HCT116 (cell line): ENCODE measurements at regions not wholly inside any gene's neighbourhood (a gene's known extent, or its start where the extent isn't known, plus 50 kb on each side); places are given as distances from the start of the nearest gene placed in this dataset.

Experiments used
- EZH2phosphoT487 ChIP-seq: fragments of 200-600 bp; IDR thresholded peaks from 2 replicates; pipeline ENCODE4 v1.6.1; 2018; ENCODE audit warnings: antibody characterized with exemption, borderline replicate concordance
- POLR2A ChIP-seq: IDR thresholded peaks from 2 replicates; pipeline ENCODE4 v1.7.0; 2011; ENCODE audit warnings: borderline replicate concordance; ENCODE audit not compliant: insufficient read depth, insufficient read length; ENCODE audit errors: extremely low read depth
- POLR2AphosphoS5 ChIP-seq: IDR thresholded peaks from 2 replicates; pipeline ENCODE4 v1.6.1; 2011; ENCODE audit warnings: mild to moderate bottlenecking, low read depth, low read length, moderate library complexity
- SIN3A ChIP-seq: IDR thresholded peaks from 2 replicates; pipeline ENCODE4 v1.6.1; 2012; ENCODE audit warnings: low read depth
- TF ChIP-seq, protein P1 (sequence below), 3 experiments: fragments of 200-600 bp in 1 of 3; sonication (generic) in 1 of 3; IDR thresholded peaks in 2 of 3; conservative IDR thresholded peaks in 1 of 3; 2 replicates each; pipeline ENCODE4 v1.5.1; 2012 to 2017; ENCODE audit warnings: low read depth in 2 of 3, low read length in 2 of 3, antibody characterized with exemption in 1 of 3, borderline replicate concordance in 1 of 3, control low read depth in 1 of 3, mild to moderate bottlenecking in 1 of 3, mixed read lengths in 1 of 3, mixed run types in 1 of 3, moderate library complexity in 1 of 3; ENCODE audit not compliant: insufficient read depth in 1 of 3

DNA sequence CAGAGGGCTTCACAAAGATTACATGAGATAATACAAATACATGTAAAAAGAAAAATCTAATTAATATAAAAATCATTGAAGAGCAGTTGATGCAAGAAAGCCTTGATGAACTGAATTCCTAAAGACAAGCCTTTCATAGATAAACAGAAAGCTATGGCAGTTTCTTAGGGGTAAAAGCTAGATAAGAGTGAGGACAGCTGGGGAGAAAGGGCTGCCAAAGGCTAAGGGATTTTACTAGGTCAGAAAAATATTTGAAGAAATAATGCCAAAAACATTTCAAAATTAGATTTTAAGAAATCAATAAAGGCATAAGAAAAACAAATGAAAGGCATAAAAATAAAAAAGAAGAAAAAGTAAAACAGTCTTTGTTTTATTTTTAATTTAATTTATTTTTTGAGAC lies 107.9 kb upstream of the ZNF366 start:
- TF ChIP-seq POLR2A = no peak
- no peak for TF ChIP-seq EZH2phosphoT487
- TF ChIP-seq, protein P1, sequence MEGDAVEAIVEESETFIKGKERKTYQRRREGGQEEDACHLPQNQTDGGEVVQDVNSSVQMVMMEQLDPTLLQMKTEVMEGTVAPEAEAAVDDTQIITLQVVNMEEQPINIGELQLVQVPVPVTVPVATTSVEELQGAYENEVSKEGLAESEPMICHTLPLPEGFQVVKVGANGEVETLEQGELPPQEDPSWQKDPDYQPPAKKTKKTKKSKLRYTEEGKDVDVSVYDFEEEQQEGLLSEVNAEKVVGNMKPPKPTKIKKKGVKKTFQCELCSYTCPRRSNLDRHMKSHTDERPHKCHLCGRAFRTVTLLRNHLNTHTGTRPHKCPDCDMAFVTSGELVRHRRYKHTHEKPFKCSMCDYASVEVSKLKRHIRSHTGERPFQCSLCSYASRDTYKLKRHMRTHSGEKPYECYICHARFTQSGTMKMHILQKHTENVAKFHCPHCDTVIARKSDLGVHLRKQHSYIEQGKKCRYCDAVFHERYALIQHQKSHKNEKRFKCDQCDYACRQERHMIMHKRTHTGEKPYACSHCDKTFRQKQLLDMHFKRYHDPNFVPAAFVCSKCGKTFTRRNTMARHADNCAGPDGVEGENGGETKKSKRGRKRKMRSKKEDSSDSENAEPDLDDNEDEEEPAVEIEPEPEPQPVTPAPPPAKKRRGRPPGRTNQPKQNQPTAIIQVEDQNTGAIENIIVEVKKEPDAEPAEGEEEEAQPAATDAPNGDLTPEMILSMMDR (IDR thresholded peaks at IDR 0.05 in 2 of 3, conservative IDR thresholded peaks at IDR 0.05 in 1 of 3; ENCODE audit: borderline replicate concordance in 1 of 3, insufficient read depth in 1 of 3, low read depth in 2 of 3, low read length in 2 of 3) = no peak
- TF ChIP-seq POLR2AphosphoS5 = no peak
- TF ChIP-seq SIN3A = no peak
